Femur (tissue), 1 donor: ENCODE measurements at regions not wholly inside any gene's neighbourhood (a gene's known extent, or its start where the extent isn't known, plus 50 kb on each side); places are given as distances from the start of the nearest gene placed in this dataset.

Experiments used
- DNase-seq: peaks from one replicate; pipeline ENCODE4 v3.0.0-alpha.2; 2017

GRCh38 chr4:156593464-156593863 lies 378.1 kb downstream of the PDGFC start:
- no peak for DNase-seq

- no peak for DNase-seq
These were observed 379.9 kb downstream of the PDGFC start for GRCh38 chr4:156591679-156592078.

DNA sequence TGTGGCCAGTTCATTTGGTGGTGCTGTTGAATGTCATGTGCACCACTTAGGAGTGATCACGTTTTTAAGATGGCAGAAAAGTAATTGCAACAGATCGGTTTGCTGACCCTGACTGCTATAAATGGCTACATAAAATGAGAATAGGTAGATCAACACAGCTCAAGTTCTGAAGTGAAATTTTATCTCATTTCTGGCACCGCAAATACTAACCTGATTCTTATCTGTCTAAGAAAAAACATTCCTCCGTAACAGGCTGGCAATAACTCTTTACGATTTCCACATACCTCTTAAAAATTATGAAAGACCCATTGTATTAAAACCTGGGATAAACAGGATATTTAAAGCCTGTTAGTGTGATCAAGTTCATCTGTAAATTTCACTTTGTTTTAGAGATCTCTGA lies 387.5 kb downstream of the PDGFC start:
- DNase-seq: no peak

- DNase-seq: no peak
These were observed 388.3 kb downstream of the PDGFC start for GRCh38 chr4:156583265-156583664.

- no peak for DNase-seq
These were observed 390.1 kb downstream of the PDGFC start for GRCh38 chr4:156581282-156582063.

- no peak for DNase-seq
These were observed 392.9 kb downstream of the PDGFC start for GRCh38 chr4:156578713-156579112.

GRCh38 chr4:156578005-156578404 lies 393.6 kb downstream of the PDGFC start:
- no peak for DNase-seq

DNA sequence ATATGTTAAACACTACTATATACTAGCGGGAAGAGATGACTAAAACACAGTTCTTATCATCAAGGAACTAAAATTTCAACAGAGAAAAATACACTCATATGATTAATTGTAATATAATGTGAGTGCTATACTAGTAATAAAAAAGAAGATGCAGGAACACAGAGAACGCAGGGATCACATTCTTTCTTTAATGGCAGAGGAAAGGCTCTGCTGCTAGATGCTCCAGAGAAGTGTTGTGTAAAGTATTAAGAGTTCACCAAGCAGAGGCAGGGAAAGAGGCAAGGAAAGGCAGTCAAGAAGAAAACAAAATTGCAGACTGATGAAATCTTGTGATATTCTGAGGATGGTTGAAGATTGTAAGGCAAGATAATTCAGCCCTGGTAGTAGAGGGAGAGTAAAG lies 394.7 kb downstream of the PDGFC start:
- DNase-seq: no peak

GRCh38 chr4:156575430-156576073 lies 396.0 kb downstream of the PDGFC start:
- DNase-seq: peak; percentile 63

DNA sequence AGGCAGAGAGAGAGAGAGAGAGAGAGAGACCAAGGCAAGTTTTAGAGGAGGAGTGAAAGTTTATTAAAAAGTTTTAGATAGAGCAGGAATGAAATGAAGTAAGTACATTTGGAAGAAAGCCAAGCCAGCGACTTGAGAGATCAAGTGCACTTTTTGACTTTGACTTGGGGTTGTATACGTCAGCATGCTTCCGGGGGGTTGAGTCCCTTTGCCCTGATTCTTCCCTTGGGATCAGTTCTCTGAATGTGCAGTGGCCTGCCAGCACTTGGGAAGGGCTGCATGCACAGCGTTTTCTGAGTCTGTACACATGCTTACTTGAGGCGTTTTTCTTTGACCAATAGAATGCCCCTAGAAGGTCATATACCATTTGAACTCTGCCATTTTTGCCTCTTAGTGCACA lies 400.5 kb downstream of the PDGFC start:
- DNase-seq: no peak

- no peak for DNase-seq
These were observed 402.1 kb downstream of the PDGFC start for GRCh38 chr4:156569535-156569934.

- DNase-seq: no peak
These were observed 403.1 kb downstream of the PDGFC start for GRCh38 chr4:156568484-156568883.

- DNase-seq: no peak
These were observed 403.6 kb downstream of the PDGFC start for GRCh38 chr4:156568041-156568440.

GRCh38 chr4:156560701-156561100 lies 410.9 kb downstream of the PDGFC start:
- no peak for DNase-seq

- DNase-seq: no peak
These were observed 412.3 kb downstream of the PDGFC start for GRCh38 chr4:156559346-156559745.

DNA sequence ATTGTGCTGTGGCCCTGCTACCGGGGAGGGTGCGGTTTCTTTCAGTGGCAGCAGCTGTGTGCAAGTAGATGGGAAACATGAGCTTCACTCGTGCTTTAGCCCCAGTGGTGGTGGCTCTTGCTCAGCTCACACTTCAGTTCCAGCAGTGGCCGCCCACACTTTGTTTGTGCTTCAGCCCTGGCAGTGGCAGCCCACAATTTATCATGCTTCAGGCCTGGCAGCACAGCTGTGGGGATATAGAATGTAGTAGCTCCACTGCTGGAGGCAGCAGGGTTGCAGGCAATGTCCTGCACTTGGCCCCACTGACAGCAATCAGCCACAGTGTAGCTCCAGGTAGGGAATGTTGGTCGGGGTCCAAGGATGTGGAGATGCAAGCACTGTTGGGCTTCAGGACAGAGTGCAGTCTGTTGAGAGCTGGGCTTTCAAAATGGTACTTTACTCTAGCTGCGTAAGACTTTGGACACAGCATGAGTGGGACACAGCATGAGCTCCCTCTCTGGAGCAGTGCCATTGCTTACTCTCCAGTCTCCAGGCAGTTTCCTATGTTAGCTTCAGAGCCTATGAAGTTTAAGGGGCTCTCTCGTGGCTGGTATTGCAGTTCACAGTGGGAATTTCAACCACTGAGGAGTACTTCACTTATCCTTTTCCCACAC lies 413.1 kb downstream of the PDGFC start:
- DNase-seq: peak; percentile 36

- DNase-seq: no peak
These were observed 413.7 kb downstream of the PDGFC start for GRCh38 chr4:156557920-156558319.

GRCh38 chr4:156556336-156556735 lies 415.3 kb downstream of the PDGFC start:
- no peak for DNase-seq

DNA sequence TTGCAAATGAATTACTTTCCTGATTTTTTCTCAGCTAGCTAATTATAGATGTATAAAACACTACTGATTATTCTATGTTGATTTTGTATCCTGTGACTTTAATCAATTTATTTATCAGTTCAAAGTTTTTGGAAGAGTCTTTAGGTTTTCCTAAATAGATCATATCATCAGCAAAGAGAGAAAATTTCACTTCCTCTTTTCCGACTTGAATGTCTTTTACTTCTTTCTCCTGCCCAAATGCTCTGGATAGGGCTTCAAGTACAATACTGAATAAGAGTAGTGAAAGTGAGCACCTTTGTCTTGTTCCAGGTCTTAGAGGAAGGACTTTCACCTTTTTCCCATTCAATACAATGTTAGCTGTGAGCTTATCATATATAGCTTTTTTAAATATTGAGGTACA lies 417.9 kb downstream of the PDGFC start:
- DNase-seq: no peak

GRCh38 chr4:156547891-156548290 lies 423.7 kb downstream of the PDGFC start:
- DNase-seq: no peak

DNA sequence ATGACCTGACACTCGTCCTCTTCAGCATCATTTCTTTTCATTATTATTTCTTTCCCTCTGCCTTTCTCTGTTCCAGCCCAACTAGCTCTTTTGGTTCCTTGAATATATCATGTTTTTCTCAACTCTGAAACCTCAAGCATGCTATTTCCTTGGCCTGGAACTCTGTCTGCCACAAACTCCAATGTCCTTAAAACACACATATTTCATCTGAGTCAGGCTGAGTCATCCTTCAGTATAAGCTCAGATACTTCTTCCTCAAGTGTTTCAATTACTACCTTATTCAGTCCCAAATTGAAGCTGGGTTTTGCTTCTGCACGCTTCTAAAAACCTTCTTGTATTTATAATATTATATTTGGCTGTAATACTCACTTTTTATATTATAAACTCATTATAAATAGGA lies 424.2 kb downstream of the PDGFC start:
- no peak for DNase-seq

DNA sequence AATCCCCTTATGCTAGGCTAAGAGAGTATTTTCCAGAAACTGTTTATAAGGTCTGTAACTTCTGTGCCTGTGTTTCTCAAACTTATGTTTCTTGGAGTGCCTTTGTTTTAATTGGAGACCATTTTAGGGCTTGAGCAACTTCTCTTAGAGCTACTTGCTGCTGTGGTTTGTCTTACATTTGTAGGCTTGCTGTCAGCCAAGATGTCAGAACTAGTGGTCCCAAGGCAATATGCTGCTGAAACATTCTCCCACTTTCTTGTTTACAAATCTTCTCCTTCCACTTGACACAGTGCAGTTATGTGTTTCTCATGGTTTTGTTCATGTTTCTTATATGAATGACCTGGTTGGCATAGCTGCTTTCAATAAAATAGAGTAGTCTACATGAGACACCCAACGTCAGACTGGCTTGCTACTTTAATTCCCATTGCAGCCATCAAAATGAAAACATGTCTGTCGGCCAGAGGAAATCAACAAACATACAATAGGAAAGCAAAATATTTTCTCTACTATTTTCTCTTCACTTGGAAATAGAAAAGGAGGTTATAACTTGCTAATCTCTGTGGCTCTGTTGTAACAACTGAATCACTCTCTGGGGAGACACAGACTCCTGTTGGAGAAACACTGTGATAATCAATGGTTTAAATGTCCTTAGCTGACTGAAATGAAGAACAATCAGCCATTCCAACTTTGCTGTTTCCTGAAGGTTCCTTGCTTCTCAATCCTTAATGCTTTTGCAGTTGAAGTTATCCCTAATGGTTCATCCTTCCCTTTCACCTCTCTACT lies 426.4 kb downstream of the PDGFC start:
- DNase-seq: no peak

DNA sequence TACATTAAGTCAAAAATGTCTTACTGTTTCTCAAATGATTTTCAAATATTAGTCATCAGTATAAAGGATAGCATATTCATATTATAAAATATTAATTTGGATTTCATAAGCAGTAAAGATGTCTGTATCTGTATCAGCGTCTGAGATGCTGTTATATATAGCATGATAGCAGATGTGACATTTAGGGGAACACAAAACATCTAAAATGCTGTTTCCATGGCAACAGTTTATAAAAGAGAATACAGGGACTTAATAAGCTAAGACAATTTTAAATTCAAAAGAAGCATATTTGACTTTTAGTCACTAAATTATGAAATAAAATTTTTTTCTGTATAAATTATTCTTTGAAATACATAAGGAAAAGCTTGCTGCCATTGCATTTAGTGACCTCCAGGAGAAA lies 432.2 kb downstream of the PDGFC start:
- no peak for DNase-seq
